ENCODE measurements at regions not wholly inside any gene's neighbourhood (a gene's known extent, or its start where the extent isn't known, plus 50 kb on each side); places are given as distances from the start of the nearest gene placed in this dataset.
A peak's percentile ranks its signal among the peaks of the same experiment; 100 is the strongest.

DNA sequence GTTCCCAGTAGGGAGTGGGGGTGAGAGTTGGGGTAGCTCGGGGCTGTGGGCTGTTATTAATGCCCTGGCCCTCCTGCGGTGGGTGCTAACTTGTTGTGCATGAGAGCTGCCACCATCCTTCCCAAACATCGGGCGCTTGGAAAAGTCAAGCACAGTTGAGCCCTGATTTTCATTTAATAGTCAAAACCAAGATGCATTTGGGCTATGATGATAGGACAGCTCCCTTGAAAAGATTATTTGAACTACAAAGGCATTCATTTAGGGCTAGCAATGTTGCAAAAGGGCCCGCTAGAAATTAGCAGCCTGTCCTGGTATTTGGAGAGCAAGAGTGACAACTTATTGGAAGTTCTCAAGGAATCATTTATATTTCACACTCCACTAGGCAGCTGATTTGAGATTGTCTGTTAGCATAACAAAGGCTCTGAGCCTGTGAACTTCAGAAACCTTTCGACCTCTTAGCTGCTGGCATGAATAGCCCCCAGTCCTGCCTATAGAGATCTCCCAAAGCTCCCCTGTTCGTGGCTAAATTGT, 128.2 kb upstream of the TMEM161B start:
- Histone ChIP-seq H2AFZ (replicated peaks; ENCODE audit: low read length, poor library complexity) (peak overlapping the region; percentile 46), H3K4me1 (ENCODE audit: control insufficient read depth, insufficient read depth, low read length) (no peaks in the 10 kb centered on the region), H3K27ac (ENCODE audit: insufficient read depth, low read length) (no peak overlapping the region), H3K4me3 (ENCODE audit: insufficient read depth, low read depth, low read length) (no peak overlapping the region), H3K18ac (ENCODE audit: low read depth, low read length) (no peak overlapping the region), H2AK5ac (ENCODE audit: low read depth, low read length) (no peak overlapping the region), H4K5ac (ENCODE audit: low read depth, low read length) (no peak overlapping the region), H2BK20ac (ENCODE audit: low read depth, low read length) (no peak overlapping the region), H3K9ac (ENCODE audit: low read depth, low read length) (no peak overlapping the region), H2BK15ac (ENCODE audit: low read depth, low read length) (no peak overlapping the region), H3K14ac (replicated peaks; ENCODE audit: low read depth, low read length) (no peak overlapping the region), H3K27me3 (ENCODE audit: control insufficient read depth, insufficient read depth, low read length) (no peaks in the 10 kb centered on the region), H3K9me3 (ENCODE audit: control insufficient read depth, insufficient read depth, low read length) (no peaks in the 10 kb centered on the region), H3K36me3 (ENCODE audit: control insufficient read depth, insufficient read depth, low read length) (no peaks in the 10 kb centered on the region), H4K20me1 (ENCODE audit: insufficient read depth, low read length) (no peaks in the 10 kb centered on the region), H3K9me1 (ENCODE audit: insufficient read depth, low read length) (no peaks in the 10 kb centered on the region), H2BK5ac (ENCODE audit: low read depth, low read length, poor library complexity, severe bottlenecking) (no peak overlapping the region), H2BK120ac (ENCODE audit: low read depth, low read length) (no peak overlapping the region), H3K79me1 (ENCODE audit: low read depth in 1 of 2, low read length in 2 of 2) (no peaks in the 10 kb centered on the region), H4K8ac (ENCODE audit: low read depth in 2 of 2, low read length in 2 of 2) (no peak overlapping the region), H3K4me2 (ENCODE audit: low read depth, low read length) (no peak overlapping the region; the same call in 1 of the 2 replicates), H3K4ac (ENCODE audit: low read depth, low read length) (no peak overlapping the region), H2AK9ac (replicated peaks; ENCODE audit: low read depth, low read length, poor library complexity) (no peak overlapping the region), H3K23ac (ENCODE audit: low read depth, low read length) (no peak overlapping the region), H4K91ac (ENCODE audit: insufficient read depth, low read depth, low read length) (no peak overlapping the region), H3K56ac (ENCODE audit: extremely low read depth, insufficient read depth, low read length) (no peak overlapping the region)
- ATAC-seq (ENCODE audit: low read depth) (no peak), DNase-seq (no peak)
- dilution Hi-C loops (cut with HindIII; ENCODE audit: low sequenced_read_pairs, unreplicated experiment) (no loop called here), in situ Hi-C loops (cut with MboI; ENCODE audit: low sequenced_read_pairs) (no loop called here), intact Hi-C loops (cut with micrococcal nuclease) (loop anchor here (10.0 kb wide), 1 partner anchor 192 kb away; no protein-coding TSS in a partner anchor)
- TF ChIP-seq, protein P1, sequence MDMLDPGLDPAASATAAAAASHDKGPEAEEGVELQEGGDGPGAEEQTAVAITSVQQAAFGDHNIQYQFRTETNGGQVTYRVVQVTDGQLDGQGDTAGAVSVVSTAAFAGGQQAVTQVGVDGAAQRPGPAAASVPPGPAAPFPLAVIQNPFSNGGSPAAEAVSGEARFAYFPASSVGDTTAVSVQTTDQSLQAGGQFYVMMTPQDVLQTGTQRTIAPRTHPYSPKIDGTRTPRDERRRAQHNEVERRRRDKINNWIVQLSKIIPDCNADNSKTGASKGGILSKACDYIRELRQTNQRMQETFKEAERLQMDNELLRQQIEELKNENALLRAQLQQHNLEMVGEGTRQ (IDR thresholded peaks at IDR 0.05; ENCODE audit: low read depth, low read length) = no peak
- TF ChIP-seq MAFK (IDR thresholded peaks at IDR 0.05; ENCODE audit: low read depth, low read length) = no peak
- no peak for TF ChIP-seq BHLHE40 (IDR thresholded peaks at IDR 0.05; ENCODE audit: low read depth, low read length)
- TF ChIP-seq POLR2A (IDR thresholded peaks at IDR 0.05; ENCODE audit: low read depth, low read length) = no peak
- TF ChIP-seq, protein P2, sequence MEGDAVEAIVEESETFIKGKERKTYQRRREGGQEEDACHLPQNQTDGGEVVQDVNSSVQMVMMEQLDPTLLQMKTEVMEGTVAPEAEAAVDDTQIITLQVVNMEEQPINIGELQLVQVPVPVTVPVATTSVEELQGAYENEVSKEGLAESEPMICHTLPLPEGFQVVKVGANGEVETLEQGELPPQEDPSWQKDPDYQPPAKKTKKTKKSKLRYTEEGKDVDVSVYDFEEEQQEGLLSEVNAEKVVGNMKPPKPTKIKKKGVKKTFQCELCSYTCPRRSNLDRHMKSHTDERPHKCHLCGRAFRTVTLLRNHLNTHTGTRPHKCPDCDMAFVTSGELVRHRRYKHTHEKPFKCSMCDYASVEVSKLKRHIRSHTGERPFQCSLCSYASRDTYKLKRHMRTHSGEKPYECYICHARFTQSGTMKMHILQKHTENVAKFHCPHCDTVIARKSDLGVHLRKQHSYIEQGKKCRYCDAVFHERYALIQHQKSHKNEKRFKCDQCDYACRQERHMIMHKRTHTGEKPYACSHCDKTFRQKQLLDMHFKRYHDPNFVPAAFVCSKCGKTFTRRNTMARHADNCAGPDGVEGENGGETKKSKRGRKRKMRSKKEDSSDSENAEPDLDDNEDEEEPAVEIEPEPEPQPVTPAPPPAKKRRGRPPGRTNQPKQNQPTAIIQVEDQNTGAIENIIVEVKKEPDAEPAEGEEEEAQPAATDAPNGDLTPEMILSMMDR (conservative IDR thresholded peaks at IDR 0.05; ENCODE audit: low read depth, low read length) = no peak
- TF ChIP-seq, protein P3, sequence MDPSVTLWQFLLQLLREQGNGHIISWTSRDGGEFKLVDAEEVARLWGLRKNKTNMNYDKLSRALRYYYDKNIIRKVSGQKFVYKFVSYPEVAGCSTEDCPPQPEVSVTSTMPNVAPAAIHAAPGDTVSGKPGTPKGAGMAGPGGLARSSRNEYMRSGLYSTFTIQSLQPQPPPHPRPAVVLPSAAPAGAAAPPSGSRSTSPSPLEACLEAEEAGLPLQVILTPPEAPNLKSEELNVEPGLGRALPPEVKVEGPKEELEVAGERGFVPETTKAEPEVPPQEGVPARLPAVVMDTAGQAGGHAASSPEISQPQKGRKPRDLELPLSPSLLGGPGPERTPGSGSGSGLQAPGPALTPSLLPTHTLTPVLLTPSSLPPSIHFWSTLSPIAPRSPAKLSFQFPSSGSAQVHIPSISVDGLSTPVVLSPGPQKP (IDR thresholded peaks at IDR 0.05; ENCODE audit: borderline replicate concordance, low read depth, low read length) = no peak
- no peak for TF ChIP-seq SMC3 (IDR thresholded peaks at IDR 0.05; ENCODE audit: low read depth, low read length)
- no peak for TF ChIP-seq MXI1 (IDR thresholded peaks at IDR 0.05; ENCODE audit: borderline replicate concordance, low read depth, low read length)
- no peak for TF ChIP-seq RAD21 (IDR thresholded peaks at IDR 0.05; ENCODE audit: low read length)
- no peak for TF ChIP-seq RCOR1 (IDR thresholded peaks at IDR 0.05; ENCODE audit: insufficient replicate concordance, low read length)
- no peak for TF ChIP-seq CEBPB (IDR thresholded peaks at IDR 0.05; ENCODE audit: low read depth, low read length)
- no peak for TF ChIP-seq CHD1 (IDR thresholded peaks at IDR 0.05; ENCODE audit: low read depth, low read length)
- no peak for TF ChIP-seq MAZ (IDR thresholded peaks at IDR 0.05; ENCODE audit: borderline replicate concordance, low read depth, low read length)
- no peak for TF ChIP-seq NFE2L2 (IDR thresholded peaks at IDR 0.05; ENCODE audit: low read depth, low read length)
- TF ChIP-seq FOS (IDR thresholded peaks at IDR 0.05; ENCODE audit: low read depth, low read length) = no peak
- no peak for TF ChIP-seq RFX5 (IDR thresholded peaks at IDR 0.05; ENCODE audit: low read depth, low read length)
- ChIA-PET POLR2A (ENCODE audit: unreplicated experiment) (no interaction called here), CTCF (no interaction called here)
- no CpG with 5 or more reads among the region's 7 CpGs for WGBS, 2 experiments (ENCODE audit: extremely low coverage in 2 of 2, insufficient read length in 1 of 2)
- no TSS peak for BruUV-seq (replicated peaks)

All from IMR-90 (cell line).